ENCODE measurements at regions not wholly inside any gene's neighbourhood (a gene's known extent, or its start where the extent isn't known, plus 50 kb on each side); places are given as distances from the start of the nearest gene placed in this dataset.

DNA sequence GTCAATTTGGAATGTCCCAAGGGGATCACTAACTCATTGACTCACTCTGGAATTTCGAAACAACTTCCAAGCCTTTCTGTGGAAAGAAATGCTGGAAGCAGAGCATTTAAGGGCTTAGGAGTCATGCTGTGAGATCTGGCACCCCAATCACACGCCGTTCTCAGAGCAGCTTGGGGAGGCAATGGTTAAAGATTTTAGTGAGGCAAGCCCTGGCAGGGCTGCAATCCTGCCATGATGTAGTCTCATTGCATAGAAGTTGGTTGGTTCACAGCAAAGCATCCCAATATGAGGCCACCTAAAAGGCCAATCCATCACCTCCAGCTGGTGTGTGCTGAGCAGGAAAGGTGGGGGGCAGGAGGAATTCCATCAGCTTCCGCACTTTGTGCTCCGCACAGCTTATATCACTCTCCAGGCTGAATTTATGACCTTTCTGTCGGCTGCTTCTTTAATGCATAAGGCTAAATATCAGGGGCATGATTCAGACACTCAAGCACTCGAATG, 1043.9 kb upstream of the POU3F3 start:
- DNase-seq (ENCODE audit: extremely low read depth in 1 of 2, low read depth in 1 of 2) = no peak

DNA sequence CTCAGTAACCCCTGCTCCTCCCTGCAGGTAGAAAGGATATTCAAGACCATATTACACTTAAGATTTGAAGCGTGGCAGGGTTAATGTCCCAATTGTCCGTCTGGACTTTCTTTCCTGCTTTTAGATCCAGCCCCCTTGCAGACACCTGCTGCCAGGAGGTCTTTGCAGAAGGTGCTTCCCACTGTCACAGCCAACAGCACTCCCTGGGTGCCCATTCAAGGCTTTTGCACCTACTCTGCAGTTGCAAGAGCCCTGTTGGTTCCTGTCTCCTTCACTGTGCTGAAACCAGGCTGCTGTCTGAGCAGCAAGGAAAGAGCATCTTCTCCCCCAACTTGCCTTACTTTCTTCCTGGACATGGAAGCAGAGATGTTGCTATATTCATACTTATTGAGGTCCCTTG, 1043.0 kb upstream of the POU3F3 start:
- no peak for DNase-seq (ENCODE audit: extremely low read depth in 1 of 2, low read depth in 1 of 2)

DNA sequence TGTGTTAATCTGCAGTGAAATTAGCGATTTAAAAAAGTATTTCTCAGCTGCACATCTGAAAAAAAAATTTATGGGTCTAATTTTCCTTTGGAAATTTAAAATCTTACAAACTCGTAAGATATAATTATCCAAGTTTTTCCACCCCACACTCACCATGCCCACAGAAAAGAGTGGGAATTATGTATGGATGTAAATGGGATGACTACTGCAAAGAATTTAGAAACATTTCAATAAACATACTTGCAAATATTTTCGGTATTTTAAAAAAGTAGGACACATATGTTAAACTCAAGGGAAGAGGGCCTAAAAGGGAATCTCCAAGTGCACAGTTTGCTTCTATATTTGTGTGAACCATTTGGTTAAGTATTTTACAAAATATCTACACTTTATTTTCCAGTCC, 1039.9 kb upstream of the POU3F3 start:
- DNase-seq (ENCODE audit: extremely low read depth in 1 of 2, low read depth in 1 of 2) = no peak

DNA sequence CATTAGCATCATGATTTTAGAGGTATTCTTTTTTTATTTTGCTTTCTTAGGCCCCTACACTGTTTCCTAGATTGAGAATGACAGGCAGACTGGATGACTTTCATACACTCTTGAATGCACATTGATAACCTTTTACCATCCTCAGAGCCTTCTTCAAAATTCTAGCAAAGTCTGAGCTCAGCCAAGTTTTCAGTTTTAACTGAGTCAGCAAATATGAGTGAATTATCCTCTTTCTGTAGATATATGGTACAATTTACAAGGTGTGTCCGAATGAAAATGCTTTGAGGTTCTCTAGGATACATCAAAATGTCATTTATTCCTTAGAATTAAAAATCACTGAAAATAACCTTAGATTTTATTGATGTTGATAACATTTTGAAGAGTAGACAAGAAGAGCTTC, 1038.2 kb upstream of the POU3F3 start:
- DNase-seq (ENCODE audit: extremely low read depth in 1 of 2, low read depth in 1 of 2) = no peak

DNA sequence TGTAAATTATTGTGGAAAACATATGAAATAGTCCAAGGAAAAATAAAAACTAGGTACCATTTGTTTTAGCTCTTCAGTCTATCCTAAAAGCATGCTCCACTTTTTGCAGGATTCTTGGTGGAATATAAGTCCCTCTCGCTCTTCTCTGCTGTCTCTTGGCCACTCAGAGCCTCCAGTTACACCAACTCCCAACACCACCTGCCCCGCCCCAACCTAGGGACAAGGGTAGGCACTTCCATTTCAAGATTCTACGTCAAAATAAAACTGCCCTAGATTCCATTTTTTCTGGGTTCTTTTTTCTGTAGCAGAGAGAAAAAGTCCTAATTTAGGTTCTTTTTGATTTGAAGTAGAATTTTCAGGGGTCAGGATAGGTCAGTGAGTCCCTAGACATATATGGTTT, 1036.2 kb upstream of the POU3F3 start:
- DNase-seq (ENCODE audit: extremely low read depth in 1 of 2, low read depth in 1 of 2) = no peak

DNA sequence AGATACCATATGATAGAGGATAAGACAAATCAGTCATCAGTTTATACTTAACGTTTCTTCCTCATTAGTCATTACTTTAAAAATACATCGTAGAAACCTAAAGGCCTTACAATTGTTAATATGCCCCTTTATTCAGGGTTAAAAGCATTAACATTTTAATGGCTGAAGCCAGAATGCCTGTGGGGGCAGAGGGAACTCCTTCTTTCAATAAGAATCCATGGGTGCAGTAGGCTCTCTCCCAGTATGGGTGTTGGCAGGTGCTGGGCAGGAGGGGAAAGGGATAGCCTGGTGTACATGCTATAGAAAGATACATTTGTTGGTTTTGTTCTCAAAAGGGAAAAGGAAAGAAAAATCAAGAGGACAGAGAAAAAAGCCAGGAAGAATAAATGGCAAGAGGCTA, 1035.7 kb upstream of the POU3F3 start:
- no peak for DNase-seq (ENCODE audit: extremely low read depth in 1 of 2, low read depth in 1 of 2)

DNA sequence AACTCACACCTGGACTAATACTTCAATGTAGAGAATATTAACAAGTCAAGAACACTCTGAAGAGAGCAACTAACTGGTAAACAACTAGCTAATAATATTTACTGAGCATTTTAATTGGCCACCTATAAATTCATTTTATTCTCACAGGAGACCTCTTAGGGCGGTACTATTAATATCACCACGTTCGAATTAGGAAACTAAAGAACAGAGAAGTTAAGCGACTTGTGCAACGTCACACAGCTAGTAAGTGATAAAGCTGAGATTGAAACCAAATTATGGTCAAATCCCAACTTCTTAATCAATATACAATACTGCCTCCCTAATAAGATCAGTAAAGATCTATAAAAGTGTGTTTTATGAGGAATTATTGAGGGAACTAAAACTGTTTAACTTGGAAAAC, 1034.3 kb upstream of the POU3F3 start:
- DNase-seq (ENCODE audit: extremely low read depth in 1 of 2, low read depth in 1 of 2) = no peak

DNA sequence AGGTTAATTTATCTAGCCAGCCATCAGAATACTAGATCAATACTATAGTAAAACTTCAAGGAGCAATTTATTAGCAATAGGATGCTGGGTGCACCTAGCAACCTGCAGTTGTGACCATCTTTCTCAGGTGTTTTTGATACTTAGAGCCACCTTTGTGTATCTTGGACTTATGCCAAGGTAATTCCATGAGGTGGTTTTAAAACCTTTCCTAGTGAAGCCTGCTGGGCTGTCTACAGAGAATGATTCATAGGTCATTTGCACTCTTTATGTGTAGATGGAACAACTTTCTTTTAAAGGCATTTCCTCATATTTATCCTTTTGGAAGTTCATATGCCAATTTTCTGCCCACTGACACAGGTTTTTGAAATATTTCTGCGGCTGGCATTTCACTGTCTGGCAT, 1030.1 kb upstream of the POU3F3 start:
- no peak for DNase-seq (ENCODE audit: extremely low read depth in 1 of 2, low read depth in 1 of 2)

DNA sequence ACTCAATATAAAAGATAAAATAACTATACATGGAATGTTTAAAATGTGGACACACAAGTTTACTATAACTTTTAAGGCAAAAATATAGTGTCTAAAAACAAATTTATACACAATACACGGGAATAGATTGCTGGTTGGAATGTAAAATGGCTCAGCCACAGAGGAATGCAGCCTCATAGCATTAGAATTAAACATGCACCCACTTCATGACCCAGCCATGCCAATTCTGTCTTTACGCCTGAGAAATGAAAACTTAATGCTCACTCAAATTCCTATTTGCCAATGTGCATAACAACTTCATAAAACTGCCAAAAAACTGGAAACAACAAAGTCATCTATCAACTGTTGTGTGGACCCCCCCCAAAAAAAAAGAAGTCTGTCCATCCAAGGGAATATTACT, 1006.6 kb upstream of the POU3F3 start:
- no peak for DNase-seq (ENCODE audit: extremely low read depth in 1 of 2, low read depth in 1 of 2)

DNA sequence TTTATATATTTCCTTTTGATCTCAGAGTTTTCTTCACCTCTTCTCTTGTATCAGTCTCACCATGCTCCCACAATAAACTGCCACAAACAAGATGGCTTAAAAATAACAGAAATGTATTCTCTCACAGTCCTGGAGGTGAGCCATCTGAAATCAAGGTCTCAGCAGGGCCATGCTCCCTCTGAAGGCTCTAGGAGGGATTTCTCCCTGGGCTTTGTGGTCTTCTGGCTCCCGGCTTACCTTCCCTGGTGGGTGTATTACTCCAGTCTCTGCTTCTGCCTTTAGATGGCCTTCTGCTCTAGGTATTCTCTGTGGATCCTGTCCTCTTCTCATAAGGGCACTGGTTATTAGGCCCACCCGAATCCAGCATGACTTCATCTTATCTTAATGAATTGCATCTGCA, 994.7 kb upstream of the POU3F3 start:
- DNase-seq (ENCODE audit: extremely low read depth in 1 of 2, low read depth in 1 of 2) = no peak

DNA sequence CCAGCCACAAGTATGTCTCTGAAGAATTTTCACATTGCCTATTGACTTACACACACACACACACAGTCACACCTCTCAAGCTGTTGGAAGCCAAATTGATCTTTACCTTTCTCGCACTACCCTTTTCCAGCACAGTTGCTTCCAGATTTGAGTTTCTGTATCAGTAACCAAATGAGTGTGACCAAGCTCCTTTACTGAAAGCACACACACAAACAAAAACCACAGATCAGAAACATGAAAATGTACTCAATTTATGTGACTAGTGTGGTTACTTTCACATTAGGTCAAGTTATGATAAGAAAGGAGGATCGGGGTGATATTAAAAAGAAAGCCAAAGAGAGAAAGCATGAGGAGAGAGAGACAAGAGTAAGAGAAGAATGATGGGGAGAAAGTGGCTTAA, 993.9 kb upstream of the POU3F3 start:
- no peak for DNase-seq (ENCODE audit: extremely low read depth in 1 of 2, low read depth in 1 of 2)

DNA sequence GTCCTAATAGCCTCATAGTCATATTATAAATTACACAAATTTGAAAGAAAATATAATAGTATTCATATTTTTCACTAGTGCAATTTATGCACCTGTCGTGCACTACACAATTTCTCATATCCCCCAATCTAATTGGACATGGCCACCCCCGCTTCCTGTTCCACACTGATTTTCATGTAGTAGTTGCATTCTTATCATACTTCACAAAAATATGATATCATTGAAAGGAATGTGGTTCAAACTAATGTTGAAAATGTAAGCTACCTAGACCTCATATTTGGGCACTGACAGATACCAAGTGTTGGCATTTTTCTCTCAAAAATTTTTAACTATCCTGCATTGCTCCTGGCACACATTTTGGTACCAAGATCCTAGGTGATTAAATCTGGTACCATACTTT, 985.5 kb upstream of the POU3F3 start:
- no peak for DNase-seq (ENCODE audit: extremely low read depth in 1 of 2, low read depth in 1 of 2)

DNA sequence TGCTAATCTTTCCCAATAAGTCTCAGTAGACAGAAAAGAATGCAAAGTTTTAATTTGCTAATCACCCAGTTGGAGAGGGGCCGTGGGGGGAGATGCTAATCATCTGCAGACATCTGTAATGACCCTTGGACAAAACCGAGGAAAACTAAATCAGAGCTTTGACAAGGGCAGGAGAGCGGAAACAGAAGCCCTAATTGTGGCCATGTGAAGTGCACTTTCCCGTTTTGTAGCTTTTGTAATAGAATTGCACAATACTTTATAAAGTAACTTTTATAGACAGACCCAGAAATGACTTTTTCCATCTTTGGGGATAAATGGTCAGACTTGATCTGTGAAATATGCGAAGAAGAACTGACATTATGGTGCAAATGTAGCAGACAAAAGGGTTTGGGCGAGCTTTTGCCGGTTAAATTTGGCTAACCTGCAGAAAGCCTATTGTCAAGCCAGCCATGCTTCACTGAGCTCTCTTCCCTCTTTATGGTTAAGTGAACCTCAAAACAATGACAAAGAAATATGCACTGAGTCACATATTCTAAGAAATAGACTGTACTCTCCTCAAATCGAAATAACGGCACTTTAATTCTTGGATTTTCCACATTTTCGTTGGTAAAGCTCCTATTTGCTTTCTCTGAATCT, 980.1 kb upstream of the POU3F3 start:
- DNase-seq (ENCODE audit: extremely low read depth in 1 of 2, low read depth in 1 of 2) = no peak

DNA sequence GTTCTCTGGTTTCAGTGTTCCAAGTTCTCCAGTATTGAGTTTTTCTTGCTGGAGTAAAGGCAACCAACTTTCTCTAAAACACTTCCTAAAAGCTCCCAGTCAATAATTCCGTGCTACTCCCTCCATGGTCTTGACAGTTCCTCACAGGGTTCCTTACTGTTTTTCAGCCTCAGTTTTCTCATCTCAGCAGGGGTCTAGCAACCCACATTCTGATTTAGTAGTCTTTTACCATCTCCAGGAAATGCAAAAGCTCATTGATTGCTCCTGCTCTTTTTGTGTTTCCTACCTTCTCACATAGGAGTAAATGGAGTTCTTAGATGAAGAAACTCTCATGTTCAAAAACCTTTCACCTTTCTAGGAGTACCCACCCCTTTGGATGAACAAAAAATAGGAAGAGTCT, 978.8 kb upstream of the POU3F3 start:
- no peak for DNase-seq (ENCODE audit: extremely low read depth in 1 of 2, low read depth in 1 of 2)

DNA sequence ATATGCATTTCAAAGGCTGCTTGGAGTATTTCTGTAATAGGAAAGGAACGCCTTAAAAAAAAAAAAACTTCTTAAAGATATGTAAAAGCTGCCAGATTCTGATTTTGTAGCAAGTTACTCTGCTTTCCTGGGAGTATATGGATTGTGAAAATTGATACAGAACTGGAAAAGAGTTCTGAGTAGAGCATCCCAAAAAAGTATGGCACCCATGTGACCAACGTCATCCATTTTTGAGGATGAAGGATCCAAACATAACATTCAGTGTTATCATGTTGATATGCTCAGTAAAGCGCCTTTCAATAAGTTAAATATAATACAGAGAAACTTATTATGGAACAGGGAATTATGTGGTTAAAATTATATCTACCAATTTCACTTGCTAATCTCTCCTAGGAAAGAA, 978.4 kb upstream of the POU3F3 start:
- DNase-seq (ENCODE audit: extremely low read depth in 1 of 2, low read depth in 1 of 2) = no peak

DNA sequence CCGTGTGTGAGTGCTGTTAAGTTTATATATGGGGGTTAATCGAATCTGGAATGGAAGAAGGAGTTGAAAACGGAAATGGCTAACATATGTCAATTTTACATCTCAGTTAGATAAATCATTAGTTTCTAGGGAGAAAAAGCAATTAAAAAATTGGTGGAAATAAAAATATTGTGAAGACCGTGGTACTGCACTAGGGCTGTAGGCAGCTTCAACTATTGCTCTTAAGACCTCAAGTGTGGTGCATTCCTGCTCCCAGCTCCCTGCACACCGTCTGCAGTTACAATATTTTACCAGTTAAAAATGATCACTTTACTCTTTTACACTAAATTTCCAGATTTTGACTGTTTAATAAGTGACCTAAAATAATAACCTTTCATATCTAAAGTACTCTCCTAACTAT, 977.3 kb upstream of the POU3F3 start:
- no peak for DNase-seq (ENCODE audit: extremely low read depth in 1 of 2, low read depth in 1 of 2)

DNA sequence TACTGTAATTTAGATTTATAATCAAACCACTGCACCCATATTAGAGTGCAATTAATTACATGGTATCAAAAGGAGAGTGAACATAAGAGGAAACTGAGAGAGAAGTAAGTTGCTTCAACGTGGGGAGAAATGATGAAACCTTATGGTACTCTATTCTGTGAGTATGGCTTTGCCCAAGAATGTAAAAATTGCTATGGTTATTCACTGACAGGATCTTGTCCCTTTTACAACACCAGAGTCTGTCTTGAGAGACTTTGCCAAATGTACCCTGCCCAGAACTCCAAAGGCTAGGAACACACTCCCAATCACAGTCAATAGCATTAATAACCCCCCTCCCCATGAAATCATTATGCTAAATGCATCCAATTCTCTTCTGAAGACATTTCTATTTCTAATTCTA, 974.8 kb upstream of the POU3F3 start:
- DNase-seq (ENCODE audit: extremely low read depth in 1 of 2, low read depth in 1 of 2) = no peak

DNA sequence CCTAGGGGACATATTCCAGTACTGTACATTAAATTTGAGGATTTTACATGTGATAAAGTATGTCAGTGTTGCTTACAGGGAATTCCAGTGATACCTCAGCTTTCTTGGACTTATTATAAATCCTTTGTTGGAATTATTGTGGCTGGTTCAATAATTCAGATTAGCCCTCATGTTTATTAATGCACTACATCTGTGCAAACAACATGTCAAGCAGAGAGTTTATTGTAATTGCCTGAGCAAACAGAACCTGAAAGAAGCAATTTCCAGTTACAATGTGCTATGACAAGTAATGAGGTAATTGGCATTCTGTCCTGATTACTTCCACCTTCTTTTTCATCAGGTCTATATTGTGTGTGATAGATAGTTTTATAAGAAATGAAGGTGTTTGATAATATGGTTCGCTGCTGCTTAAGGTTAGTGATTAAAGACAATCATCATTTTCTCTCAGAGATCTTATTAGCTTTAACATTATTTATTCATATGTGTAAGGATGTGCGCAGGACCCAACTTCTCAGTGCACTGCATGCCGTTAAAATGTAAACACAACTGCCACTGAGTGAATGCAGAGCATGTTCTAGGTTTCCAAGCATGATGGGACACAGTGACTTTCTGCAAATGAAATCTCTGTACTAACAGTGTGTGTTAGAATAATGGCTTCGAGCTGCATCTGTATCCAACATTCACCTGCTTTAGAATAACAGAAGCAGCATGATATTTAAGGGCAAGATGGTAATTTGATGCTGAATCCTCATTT, 973.7 kb upstream of the POU3F3 start:
- no peak for DNase-seq (ENCODE audit: extremely low read depth in 1 of 2, low read depth in 1 of 2)

DNA sequence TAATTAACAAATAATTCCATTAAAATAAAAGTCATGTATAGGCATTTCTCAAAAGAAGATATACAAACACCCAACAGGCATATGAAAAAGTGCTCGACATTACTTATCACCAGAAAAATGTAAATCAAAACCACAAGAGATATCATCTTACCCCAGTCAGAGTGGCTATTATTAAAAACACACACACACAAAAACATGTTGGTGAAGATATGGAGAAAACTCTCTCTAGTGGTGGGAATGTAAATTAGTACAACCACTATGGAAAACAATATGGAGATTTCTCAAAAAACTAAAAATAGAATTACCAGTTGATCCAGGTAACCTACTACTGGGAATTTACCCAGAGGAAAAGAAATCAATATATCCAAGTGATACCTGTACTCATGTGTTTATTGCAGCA, 966.3 kb upstream of the POU3F3 start:
- no peak for DNase-seq (ENCODE audit: extremely low read depth in 1 of 2, low read depth in 1 of 2)

DNA sequence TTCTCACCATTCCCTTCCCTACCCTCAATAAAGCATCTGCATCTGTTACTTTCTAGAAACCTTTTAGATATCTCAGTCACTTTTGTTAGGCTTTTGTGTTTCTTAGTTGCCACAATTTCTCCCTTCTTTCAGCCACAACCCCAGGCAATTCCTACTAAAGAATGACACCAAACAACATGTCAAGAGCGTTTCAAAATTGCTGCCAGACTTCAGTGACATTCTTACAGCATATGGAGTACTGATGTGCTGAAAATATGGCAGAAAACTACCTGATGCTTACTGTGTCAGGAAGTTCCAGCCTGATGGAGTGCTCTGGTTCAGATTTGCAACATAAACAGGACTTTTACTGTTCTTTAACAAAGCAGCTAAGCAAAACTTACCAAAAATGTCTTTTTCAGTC, 957.7 kb upstream of the POU3F3 start:
- no peak for DNase-seq (ENCODE audit: extremely low read depth in 1 of 2, low read depth in 1 of 2)

DNA sequence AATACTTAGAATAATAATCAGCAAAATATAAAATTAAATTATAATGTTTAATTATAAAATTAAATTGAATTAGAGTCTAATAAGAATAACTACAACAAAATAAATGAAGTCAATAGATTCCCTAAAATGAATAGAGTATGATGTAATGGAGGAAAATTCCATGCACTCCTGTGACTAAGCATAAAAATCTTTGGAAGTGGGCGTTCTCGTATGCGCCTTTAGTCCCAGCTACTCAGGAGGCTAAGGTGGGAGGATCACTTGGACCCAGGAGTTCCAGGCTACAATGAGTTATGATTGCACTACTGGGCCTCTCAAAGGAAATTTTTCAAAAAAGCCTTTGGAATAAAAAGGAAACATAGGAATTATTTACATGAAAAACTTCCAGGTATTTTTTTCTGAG, 955.4 kb upstream of the POU3F3 start:
- DNase-seq (ENCODE audit: extremely low read depth in 1 of 2, low read depth in 1 of 2) = no peak

DNA sequence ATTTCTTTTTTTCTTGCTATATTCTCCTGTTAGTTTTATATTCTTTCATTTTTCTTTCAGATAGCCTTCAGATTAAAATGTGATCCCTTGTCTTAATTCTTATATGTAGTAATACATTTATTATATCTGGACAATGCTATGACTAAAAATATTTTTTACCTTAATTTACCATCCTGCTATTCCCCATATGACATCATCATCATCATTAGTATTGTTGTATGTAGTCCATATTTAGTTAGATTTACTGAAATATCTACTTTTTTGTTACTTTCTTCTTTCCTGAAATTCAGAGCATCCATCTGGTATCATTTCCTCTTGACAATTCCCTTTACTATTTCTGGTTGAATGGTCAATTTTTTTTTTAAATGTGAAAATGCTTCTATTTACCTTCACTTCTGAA, 951.6 kb upstream of the POU3F3 start:
- DNase-seq (ENCODE audit: extremely low read depth in 1 of 2, low read depth in 1 of 2) = no peak

DNA sequence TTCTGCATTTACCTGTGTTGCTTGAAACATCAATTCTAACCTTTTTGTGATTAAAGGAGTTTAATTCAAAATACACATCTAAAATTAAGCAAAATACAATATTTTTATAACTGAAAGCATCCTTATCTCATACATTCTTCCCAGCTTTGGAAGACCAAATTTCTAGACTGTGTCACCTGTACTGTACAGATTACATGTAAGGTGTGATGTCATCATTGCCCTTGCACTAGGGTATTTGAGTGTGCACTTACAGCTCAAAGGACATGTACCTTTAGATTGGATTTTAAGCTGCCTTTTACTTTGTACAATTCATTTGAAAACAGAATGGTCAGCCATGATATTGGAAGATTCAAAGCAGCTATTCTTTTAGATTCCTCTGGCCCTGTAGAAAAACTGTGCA, 932.8 kb upstream of the POU3F3 start:
- DNase-seq (ENCODE audit: extremely low read depth in 1 of 2, low read depth in 1 of 2) = no peak

Data from stimulated activated CD8-positive, alpha-beta memory T cell treated with anti-CD3 and anti-CD28 coated beads, Interleukin-7, amount 100 ng/mL, for 48 hours (primary cell).